Lower leg skin (tissue), 4 donors: ENCODE measurements at regions not wholly inside any gene's neighbourhood (a gene's known extent, or its start where the extent isn't known, plus 50 kb on each side); places are given as distances from the start of the nearest gene placed in this dataset.

Experiments used
- DNase-seq, 2 donors: peaks; one replicate each; pipeline ENCODE4 v3.0.0-alpha.2; 2019; ENCODE audit warnings: low spot score in 2 of 2
- H3K4me3 ChIP-seq: fragments of 200-600 bp; sonication (generic); 2 replicates; pipeline ENCODE4 v1.5.1; 2017; ENCODE audit warnings: mild to moderate bottlenecking, low read depth; ENCODE audit not compliant: poor library complexity, severe bottlenecking
- POLR2A ChIP-seq, 2 donors: fragments of 450-650 bp; IDR thresholded peaks; one replicate each; pipeline ENCODE4 v1.6.1; 2016 to 2017; ENCODE audit warnings: antibody characterized with exemption in 2 of 2, mild to moderate bottlenecking in 1 of 2, moderate library complexity in 1 of 2
- WGBS, 2 donors: methylation state at CpG; one replicate each; pipeline ENCODE4 v1.1.5; 2018; 5-methylcytosine and 5-hydroxymethylcytosine counted together
- intact Hi-C: fragments of 100-400 bp; cut with DNase I; formaldehyde crosslinking; loops from one replicate; pipeline ENCODE4 v1.15.0; 2023; ENCODE audit warnings: low total_unique reads
- TF ChIP-seq, protein P1 (sequence below), 3 donors: fragments of 450-650 bp; IDR thresholded peaks; one replicate each; pipeline ENCODE4 v1.5.1; 2016; ENCODE audit warnings: antibody characterized with exemption in 3 of 3, mild to moderate bottlenecking in 3 of 3, moderate library complexity in 2 of 3

DNA sequence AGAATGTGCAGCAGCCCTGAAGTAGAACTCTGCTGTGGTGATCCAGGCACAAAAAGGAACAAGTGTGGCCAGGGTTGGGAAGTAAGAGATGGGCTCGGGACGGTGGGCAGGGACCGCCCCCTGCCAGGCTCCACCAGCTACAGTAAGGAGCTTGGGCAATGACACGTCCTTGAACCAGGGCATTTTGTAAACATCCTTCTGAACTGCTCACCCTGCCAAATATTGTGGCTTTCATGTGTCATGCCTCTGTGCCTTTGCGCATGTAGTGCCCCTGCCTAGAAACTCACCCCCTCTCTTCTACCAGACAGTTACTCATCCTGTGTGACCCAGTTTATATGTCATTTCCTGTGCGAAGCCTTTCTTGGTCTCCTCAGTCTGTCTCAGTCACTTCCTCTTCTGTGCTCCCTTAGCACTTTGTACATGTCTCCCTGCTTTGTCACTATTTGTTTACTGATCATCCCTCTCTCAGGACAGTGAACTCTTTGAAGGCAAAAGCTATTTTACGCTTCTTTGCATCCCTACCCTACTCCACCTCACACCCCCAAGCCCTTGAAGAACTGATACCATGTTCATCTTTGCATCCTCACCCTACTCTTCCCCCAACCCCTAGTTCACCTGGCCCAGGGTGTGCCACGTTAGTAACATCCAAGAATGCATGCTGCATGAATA, 108.9 kb upstream of the PLEKHG7 start:
- intact Hi-C loops, result no loop called here
- no peak for TF ChIP-seq POLR2A (IDR thresholded peaks at IDR 0.05)
- TF ChIP-seq, protein P1, sequence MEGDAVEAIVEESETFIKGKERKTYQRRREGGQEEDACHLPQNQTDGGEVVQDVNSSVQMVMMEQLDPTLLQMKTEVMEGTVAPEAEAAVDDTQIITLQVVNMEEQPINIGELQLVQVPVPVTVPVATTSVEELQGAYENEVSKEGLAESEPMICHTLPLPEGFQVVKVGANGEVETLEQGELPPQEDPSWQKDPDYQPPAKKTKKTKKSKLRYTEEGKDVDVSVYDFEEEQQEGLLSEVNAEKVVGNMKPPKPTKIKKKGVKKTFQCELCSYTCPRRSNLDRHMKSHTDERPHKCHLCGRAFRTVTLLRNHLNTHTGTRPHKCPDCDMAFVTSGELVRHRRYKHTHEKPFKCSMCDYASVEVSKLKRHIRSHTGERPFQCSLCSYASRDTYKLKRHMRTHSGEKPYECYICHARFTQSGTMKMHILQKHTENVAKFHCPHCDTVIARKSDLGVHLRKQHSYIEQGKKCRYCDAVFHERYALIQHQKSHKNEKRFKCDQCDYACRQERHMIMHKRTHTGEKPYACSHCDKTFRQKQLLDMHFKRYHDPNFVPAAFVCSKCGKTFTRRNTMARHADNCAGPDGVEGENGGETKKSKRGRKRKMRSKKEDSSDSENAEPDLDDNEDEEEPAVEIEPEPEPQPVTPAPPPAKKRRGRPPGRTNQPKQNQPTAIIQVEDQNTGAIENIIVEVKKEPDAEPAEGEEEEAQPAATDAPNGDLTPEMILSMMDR (IDR thresholded peaks at IDR 0.05), result peak in 1 of 3 donors; percentile 8
- H3K4me3 ChIP-seq, result no peak overlapping the region
- peak in 1 of 2 donors; percentile 45 for DNase-seq
- 68 to 72% methylated on average over 8 of the region's 8 CpGs for WGBS, 2 donors

GRCh38 chr12:92585115-92585727, 117.6 kb upstream of the PLEKHG7 start:
- no peak overlapping the region for H3K4me3 ChIP-seq
- intact Hi-C loops, result no loop called here
- DNase-seq, result no peak
- TF ChIP-seq POLR2A (IDR thresholded peaks at IDR 0.05), result no peak
- TF ChIP-seq, protein P1 (IDR thresholded peaks at IDR 0.05), result no peak
- 90 to 94% methylated on average over 1 of the region's 1 CpG for WGBS, 2 donors

DNA sequence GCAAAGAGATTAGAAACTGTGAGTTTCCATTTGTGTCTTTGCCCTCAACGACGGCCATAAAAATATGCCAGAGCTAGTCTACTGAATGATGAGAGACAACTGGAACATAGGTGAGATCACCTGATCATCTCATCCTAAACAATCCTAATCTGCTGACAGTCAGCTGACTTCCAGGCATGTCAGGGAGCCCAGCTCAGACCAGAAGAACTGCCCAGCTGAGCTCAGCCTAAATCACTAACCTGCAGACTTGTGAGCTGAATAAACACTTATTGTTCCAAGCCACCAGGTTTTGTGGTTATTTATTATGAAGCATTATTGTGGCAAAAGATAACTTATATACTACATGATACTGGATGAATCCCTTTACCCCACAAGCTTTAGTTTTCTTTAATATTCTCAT, 118.9 kb upstream of the PLEKHG7 start:
- 97 to 98% methylated on average over 2 of the region's 2 CpGs for WGBS, 2 donors
- no peak for DNase-seq
- intact Hi-C loops, result no loop called here
- TF ChIP-seq, protein P1 (IDR thresholded peaks at IDR 0.05), result no peak
- TF ChIP-seq POLR2A (IDR thresholded peaks at IDR 0.05), result no peak
- no peak overlapping the region for H3K4me3 ChIP-seq

GRCh38 chr12:92582893-92583292, 119.9 kb upstream of the PLEKHG7 start:
- no peak overlapping the region for H3K4me3 ChIP-seq
- TF ChIP-seq, protein P1 (IDR thresholded peaks at IDR 0.05), result no peak
- no peak for TF ChIP-seq POLR2A (IDR thresholded peaks at IDR 0.05)
- DNase-seq, result no peak
- 82 to 83% methylated on average over 2 of the region's 2 CpGs for WGBS, 2 donors
- intact Hi-C loops, result no loop called here

- no peak overlapping the region for H3K4me3 ChIP-seq
- 64 to 73% methylated on average over 4 of the region's 4 CpGs for WGBS, 2 donors
These were observed 120.3 kb upstream of the PLEKHG7 start for GRCh38 chr12:92582475-92582874.

More at GRCh38 chr12:92582475-92582874, 120.3 kb upstream of the PLEKHG7 start:
- TF ChIP-seq, protein P1 (IDR thresholded peaks at IDR 0.05), result no peak
- no peak for TF ChIP-seq POLR2A (IDR thresholded peaks at IDR 0.05)
- DNase-seq, result no peak
- intact Hi-C loops, result no loop called here
